Fibroblast of lung (primary cell): ENCODE measurements at regions not wholly inside any gene's neighbourhood (a gene's known extent, or its start where the extent isn't known, plus 50 kb on each side); places are given as distances from the start of the nearest gene placed in this dataset.

ENCODE experiments used
- EZH2 ChIP-seq: IDR thresholded peaks from 2 replicates; pipeline ENCODE4 v1.5.1; 2012; ENCODE audit warnings: low read length, control low read depth, mild to moderate bottlenecking; ENCODE audit errors: missing control alignments
- TF ChIP-seq, protein P1 (sequence below), 2 donors: IDR thresholded peaks in 1 of 2; conservative IDR thresholded peaks in 1 of 2; 1 replicate in 1 of 2; 2 replicates in 1 of 2; pipeline ENCODE4 v1.5.1; 2011 to 2012; ENCODE audit warnings: low read length in 2 of 2, control low read depth in 1 of 2, inconsistent platforms in 1 of 2, low read depth in 1 of 2, mild to moderate bottlenecking in 1 of 2

DNA sequence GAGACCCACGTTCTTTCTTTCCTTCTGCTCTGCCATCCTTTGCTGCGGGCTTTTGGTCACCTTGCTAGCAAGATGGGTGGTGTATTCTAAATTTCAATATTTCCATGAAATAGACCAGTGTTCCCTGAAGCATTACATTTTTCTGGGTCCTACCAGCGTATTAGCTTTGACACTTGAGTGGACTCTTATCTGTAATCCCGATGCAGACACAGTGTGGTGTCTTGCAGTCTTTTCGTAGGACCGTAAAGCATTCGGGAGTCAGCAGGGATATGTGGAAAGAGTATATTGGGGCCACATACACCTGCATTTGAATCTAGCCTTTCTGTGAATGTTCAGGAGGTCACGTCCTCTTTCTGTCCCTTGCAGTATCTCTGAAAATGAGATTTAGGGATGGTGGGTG is 124.7 kb upstream of the CPEB4 start:
- TF ChIP-seq, protein P1, sequence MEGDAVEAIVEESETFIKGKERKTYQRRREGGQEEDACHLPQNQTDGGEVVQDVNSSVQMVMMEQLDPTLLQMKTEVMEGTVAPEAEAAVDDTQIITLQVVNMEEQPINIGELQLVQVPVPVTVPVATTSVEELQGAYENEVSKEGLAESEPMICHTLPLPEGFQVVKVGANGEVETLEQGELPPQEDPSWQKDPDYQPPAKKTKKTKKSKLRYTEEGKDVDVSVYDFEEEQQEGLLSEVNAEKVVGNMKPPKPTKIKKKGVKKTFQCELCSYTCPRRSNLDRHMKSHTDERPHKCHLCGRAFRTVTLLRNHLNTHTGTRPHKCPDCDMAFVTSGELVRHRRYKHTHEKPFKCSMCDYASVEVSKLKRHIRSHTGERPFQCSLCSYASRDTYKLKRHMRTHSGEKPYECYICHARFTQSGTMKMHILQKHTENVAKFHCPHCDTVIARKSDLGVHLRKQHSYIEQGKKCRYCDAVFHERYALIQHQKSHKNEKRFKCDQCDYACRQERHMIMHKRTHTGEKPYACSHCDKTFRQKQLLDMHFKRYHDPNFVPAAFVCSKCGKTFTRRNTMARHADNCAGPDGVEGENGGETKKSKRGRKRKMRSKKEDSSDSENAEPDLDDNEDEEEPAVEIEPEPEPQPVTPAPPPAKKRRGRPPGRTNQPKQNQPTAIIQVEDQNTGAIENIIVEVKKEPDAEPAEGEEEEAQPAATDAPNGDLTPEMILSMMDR (conservative IDR thresholded peaks at IDR 0.05 in 1 of 2, IDR thresholded peaks at IDR 0.05 in 1 of 2; ENCODE audit: low read depth in 1 of 2, low read length in 2 of 2): no peak
- TF ChIP-seq EZH2: no peak
